Pulmonary artery endothelial cell (primary cell): ENCODE measurements at regions not wholly inside any gene's neighbourhood (a gene's known extent, or its start where the extent isn't known, plus 50 kb on each side); places are given as distances from the start of the nearest gene placed in this dataset.

ENCODE experiments used
- DNase-seq: peaks from one replicate; pipeline ENCODE4 v3.0.0-alpha.2; 2011; ENCODE audit warnings: low read depth, low spot score

- DNase-seq, result no peak
Observed at GRCh38 chr5:67346611-67347010, 150.0 kb upstream of the CD180 start.

DNA sequence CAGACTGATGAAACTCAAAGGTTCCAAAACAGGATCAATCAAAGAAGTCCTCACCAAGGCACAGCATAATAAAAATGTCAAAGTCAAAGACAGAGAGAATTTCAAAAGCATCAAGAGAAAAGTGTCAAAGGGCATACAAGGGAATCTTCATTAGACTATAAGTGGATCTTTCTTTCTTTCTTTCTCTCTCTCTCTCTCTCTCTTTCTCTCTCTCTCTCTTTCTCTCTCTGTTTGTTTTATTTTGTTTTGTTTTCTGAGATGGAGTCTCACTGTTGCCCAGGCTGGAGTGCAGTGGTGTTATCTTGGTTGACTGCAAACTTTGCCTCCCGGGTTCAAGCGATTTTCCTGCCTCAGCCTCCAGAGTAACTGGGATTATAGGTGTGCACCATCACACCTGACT, 148.3 kb upstream of the CD180 start:
- no peak for DNase-seq

- DNase-seq, result no peak
Observed at GRCh38 chr5:67343835-67344234, 147.2 kb upstream of the CD180 start.

DNA sequence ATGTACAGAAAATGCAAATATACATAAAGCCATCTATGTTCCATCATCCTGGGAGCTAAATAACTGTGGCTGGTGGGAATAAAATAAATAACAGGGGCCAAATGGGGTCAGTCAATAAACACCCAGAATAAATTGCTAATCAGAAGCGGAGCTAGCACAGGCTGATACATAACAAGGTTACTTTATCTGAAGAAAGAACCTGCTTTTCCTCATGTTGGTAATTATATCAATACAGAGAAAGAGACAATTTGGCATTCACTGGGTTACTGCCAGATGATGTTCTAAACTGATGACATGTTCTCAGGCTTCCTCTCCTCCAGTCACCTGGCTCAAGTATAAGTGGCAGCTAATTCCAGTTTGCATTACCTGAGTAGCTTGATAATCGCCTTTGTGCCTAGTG, 144.9 kb upstream of the CD180 start:
- DNase-seq, result no peak

- DNase-seq, result no peak
Observed at GRCh38 chr5:67339219-67339767, 142.7 kb upstream of the CD180 start.

GRCh38 chr5:67338421-67338820, 141.8 kb upstream of the CD180 start:
- no peak for DNase-seq

DNA sequence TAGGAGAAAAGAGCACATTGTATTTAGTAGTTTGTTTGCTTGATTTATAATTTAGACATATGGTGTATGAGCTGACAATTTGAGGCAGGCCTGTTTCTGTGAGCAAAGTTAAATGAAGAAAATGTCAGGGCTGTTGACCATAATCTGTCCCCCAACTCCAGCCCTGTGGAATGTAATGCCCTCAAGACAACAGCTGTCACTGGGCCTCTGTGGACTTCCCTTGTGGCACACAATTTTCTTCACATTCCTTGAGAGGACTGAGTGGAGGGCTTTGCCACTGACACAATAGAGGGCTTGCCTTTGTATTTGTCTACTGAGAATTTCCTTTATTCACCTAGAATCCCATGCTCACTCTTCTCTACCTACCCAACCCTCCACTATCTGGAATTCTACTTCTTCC, 141.2 kb upstream of the CD180 start:
- DNase-seq, result no peak

DNA sequence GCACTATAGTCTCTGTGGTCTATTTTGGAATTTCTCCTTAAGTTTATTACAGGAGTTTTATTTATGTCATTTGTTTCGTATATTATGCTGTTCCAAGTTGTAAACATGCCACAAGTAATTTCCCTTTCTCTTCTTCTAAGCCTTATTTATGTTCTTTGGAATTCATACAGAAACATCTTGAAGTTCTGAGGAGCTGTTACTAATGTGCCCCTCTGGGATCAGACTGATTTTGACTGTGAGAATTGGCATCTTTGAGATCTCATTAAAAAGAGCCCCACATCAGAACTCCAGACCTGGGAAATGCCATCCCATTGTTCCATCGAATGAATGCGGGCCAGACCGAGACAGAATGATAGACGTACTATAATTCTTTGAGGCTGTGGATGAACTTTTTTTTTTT, 138.8 kb upstream of the CD180 start:
- DNase-seq, result no peak

GRCh38 chr5:67334373-67334772, 137.8 kb upstream of the CD180 start:
- DNase-seq, result no peak

DNA sequence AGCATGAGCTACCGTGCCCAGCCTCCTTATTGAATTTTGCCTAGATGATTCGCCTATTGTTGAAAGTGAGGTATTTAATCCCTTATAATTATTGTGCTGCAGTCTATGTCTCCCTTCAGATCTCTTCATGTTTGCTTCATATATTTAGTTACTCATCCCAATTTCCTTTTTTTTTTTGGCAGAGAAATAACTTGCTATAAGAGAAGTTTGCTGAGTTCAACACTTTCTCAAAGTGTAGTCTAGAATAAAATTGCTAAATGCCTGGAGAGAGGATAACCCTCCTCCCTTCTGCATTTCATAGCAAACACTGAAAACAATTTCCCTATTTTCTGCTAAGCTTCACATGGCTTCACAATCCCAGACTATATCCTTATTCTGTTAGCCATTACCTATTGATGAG, 136.6 kb upstream of the CD180 start:
- DNase-seq, result no peak

- DNase-seq, result no peak
Observed at GRCh38 chr5:67331296-67331925, 134.8 kb upstream of the CD180 start.

- no peak for DNase-seq
Observed at GRCh38 chr5:67319935-67320725, 123.5 kb upstream of the CD180 start.

DNA sequence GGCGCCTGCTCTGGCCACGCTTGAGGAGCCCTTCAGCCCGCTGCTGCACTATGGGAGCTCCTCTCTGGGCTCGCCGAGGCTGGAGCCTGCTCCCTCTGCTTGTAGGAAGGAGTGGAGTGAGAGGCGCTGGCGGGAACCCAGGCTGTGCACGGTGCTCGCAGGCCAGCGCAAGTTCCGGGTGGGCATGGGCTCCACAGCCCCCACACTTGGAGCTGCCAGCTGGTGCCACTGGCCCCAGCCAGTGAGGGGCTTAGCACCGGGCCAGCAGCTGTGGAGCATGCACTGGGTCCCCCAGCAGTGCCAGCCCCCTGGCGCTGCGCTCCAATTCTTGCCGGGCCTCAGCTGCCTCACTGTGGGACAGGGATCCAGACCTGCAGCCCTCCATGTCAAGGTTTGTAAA, 122.1 kb upstream of the CD180 start:
- DNase-seq, result no peak

DNA sequence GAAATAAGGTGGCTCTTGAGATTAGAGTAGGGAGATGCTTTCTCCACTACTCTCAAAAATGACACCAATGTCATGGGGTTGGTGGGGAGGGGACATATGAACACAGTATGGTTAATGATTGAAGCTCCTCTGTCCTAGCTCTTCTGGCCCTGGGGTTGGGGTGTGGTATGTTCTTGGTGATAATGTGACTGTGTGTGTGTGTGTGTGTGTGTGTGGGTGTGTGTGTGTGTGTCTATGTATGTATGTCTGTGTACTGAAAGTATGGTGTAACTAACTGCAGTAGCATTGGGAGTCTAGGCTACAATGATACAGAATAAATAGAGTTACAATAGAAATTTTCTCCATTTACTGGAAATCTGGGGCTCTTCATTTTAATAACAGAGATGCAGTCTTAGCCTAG, 121.0 kb upstream of the CD180 start:
- DNase-seq, result no peak

- DNase-seq, result no peak
Observed at GRCh38 chr5:67316695-67317094, 120.1 kb upstream of the CD180 start.

DNA sequence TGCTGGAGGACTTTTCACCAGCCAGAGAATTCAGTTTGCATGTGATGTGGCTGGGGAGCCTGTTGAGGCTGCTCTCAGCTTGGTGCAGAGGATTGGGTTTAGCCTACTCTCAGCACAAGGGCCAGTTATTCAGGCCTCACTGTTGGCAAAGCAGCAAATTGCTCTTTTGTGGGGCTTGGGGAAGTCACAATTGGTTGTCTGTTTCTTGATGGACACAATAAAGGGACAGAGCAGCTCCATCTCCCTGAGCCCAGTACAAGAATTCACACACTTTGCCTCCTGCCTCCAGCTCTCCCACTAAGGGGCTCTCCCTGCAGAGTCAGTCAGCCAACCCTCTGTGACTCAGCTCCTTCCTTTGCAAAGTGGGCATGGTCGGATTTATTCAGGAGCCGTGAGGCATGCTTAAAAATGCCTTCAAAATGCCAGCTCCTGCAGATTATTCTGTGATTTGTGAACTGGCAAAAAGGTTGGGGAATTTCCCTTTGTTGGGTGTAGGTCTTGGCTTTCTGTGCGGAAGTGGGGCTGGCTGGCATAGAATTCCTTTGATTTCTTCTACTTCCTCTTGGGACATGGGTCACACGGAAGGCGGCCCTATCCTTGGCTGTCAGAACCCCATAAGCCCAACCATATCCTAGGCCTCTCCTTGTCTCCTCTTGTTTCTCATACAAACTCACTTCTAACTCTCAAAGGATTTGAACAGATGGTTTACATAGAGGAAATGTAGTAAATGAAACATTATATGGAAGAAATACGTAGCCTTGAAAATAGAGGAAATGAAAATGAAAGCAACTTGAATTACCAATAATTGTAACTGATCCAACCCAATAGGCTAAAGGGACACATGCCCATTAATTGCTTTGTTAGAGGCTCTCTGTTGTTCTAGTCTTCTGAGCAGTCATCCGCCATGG, 118.7 kb upstream of the CD180 start:
- peak; percentile 61 for DNase-seq

GRCh38 chr5:67311701-67312100, 115.1 kb upstream of the CD180 start:
- DNase-seq, result no peak

GRCh38 chr5:67311208-67311607, 114.6 kb upstream of the CD180 start:
- DNase-seq, result no peak

DNA sequence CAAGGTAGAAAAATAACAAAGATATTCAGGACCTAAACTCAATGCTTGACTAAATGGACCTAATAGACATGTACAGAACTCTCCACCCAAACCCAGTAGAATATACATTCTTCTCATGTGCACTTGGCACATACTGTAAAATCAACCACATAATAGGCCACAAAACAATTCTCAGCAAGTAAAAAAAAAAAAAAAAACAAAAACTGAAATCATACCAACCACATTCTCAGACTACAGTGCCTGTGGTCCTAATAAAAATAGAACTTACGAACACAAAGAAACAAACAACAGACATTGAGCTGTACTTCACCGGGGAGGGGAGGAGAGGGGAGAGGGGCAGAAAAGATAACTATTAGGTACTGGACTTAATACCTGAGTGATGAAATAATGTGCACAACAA, 114.1 kb upstream of the CD180 start:
- no peak for DNase-seq

GRCh38 chr5:67310169-67310568, 113.6 kb upstream of the CD180 start:
- no peak for DNase-seq

GRCh38 chr5:67308988-67309688, 112.5 kb upstream of the CD180 start:
- DNase-seq, result no peak
